ENCODE measurements at regions not wholly inside any gene's neighbourhood (a gene's known extent, or its start where the extent isn't known, plus 50 kb on each side); places are given as distances from the start of the nearest gene placed in this dataset.

- TF ChIP-seq CTCF (conservative IDR thresholded peaks at IDR 0.05; ENCODE audit: low read depth, low read length): no peak
- no peak for TF ChIP-seq EZH2 (IDR thresholded peaks at IDR 0.05; ENCODE audit: borderline replicate concordance, low read depth, low read length, poor library complexity, severe bottlenecking)
These were observed 133.4 kb upstream of the FNDC3A start for GRCh38 chr13:48842316-48842715.
